ENCODE measurements at regions not wholly inside any gene's neighbourhood (a gene's known extent, or its start where the extent isn't known, plus 50 kb on each side); places are given as distances from the start of the nearest gene placed in this dataset.
"Not testable (repeated sequence)": the region's sequence is repeated elsewhere in the genome, so short reads cannot be mapped to it uniquely, and the experiment has no call there.

DNA sequence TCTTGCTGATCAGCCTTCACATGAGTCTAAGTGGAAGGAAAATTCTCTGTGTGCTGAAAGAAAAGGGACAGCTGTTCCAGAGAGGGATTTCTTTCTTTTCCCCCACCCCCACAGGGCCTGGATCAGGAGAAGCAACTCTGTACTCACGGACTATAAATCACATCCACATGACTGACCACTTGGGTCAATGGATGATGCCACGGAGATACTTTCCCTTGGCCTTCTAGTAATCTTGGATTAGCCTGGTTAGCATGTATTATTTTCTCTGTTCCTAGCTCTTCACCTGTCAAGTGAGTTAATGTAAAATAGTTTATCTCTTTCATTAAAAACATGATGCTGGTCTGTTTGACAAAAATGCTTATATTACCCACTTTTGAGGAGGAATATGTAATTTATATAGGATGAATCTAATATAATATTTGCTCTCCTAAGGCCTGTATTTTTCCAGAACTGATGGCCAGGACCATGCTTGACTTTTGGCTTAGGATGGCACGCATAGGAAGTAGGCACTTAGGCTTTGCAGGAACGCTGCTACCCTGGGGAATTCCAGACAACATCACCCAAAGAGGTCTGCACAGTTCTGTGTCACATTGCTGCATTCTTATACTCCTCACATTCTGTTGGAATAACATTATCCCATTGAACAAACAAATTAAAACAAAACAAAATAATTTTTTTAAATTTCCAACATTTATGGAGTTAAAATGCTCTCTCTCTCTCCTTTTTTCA, 892.1 kb downstream of the TLE1 start:
- DNase-seq: no peak

DNA sequence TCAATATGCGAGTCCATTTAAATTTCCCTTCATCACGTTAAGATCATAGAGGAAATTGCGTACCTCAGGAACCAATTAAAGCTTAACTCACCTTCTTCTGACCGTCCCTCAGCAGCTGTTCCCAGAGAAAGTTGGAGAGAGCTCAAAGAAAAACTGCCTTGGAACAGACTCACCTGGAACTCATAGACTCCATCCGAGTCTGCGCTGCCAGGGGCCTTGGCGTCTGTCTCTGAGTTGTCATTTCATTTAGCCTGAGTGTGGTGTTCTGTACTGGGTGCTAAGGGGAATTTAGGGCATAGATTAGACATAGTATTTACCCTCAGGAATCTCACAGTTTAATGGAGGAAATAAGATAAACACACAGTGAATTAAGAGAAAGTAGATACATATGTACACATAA, 892.7 kb downstream of the TLE1 start:
- DNase-seq: no peak

DNA sequence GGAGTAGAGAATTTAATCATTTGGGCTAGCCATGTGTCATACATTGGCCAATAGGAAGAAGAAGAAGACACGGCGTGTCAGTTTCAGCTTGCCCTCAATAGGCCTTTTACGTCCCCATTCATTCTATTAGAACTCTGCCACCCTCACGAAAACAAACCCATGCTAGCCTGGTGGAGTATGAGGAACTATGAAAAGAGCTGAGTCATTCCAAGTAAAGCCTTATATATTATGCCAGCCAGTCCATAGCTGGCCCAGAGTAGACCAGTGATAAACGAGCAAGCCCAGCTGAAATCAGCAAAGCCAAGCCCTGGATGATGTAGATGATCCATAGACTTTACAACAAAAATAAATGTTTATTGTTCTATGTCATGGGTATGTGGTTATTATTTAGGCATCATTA, 895.1 kb downstream of the TLE1 start:
- no peak for DNase-seq

DNA sequence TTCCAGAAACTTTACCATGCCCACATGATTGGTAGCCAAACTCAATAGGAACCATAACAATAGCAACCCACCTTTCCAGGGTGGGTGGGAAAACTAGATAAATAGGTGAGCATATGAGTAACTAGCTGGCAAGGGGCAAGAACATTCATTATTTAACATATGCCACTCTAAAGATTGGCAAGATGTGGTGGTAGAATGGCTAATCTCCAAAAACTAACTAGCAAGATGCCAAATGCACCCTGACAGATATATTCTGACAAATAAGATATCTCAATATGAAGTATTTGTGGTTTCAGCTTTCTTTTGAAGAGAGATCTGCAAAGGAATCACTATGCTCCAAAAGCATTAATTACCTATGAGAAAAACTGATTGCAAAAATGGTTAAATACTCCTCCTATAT, 895.6 kb downstream of the TLE1 start:
- no peak for DNase-seq

DNA sequence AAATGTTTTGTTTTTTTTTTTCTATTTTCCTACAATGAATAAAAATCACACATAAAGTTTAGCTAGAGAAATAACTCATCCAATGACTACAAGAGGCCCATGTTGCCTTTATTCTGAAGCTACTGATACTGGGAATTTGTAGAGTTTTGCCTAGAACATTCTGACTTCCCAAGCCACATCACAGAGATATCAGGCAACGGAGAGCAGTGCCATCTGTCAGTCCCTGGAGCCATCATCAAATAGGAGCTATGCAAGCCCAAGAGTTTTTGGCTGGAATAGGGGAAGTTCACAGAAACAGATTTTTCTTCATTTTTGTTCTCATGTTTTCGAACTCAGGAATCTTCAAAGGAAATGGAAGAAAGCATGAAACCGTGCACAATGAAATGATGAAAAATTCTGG, 896.6 kb downstream of the TLE1 start:
- no peak for DNase-seq

DNA sequence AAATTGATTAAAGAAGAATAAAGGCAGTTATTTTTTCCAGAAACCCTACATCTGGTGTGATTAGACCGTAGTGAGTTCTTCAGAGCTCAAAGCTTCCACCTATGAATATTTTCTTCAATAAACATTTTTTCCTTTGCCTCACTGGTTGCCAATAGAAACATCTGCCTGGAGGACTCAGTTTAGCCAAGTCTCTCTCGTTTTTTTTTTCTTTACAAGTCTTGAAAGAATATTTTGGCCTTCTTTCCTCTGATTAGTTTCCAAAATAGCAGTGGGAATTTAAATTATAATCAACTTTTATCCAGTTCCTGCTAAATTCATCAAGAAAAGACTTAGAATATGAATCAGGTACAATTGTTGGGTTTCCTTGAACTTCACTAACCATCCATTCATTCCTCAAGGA, 897.5 kb downstream of the TLE1 start:
- DNase-seq: no peak

DNA sequence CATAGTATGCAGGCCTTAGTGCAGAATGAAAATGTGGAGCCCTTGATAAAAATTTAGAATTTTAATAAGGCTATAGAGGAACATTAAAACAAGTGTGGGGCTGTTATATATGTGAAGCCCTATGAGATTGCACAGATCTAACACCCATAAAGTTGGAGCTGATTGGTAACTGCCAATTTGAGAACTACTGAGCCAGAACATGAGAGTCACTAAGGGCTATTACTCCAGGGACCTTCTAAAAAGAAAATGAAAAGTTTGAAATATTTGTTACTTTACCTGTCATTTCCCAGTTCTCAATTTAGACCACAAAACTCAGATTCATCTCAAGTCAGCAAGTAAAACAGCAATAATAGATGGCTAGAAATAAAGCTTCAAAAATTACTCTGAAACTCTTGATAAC, 898.6 kb downstream of the TLE1 start:
- no peak for DNase-seq

DNA sequence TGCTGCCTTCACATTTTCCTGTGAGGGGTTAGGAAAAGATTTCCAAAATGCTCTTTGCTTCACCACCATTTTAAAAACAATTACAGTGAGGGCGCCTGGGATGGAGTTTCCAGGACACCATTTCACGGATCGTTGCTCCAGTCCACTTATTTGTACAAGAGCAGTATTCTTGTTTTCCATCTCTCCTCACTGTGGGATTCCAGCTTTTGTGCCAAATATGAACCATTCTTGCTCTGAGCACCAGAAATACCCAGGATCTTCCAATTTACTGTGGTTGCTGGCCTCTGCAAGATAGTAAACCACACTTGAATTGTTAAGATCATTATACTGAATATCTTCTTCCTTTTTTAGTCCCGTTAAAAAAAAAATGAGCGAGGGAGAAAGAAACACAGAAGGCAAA, 899.5 kb downstream of the TLE1 start:
- DNase-seq: no peak

DNA sequence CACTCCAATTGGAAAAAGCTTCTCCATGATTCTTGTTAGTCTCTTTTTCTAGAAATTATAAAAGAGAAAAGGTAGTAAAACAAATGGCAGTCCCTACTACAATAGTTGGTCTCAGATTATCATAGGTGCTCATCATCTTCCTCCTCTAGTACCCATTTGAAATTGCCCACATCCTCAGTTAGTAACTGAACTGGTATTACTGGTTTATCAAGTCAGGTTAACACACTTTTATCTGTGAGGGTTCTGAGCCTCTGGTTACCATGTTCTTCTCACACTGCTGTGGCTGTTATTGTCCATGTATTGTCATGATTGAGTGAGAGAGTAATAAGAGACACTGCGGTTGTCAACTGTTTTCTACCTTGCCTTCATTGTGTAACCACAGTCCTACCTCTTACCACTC, 901.7 kb downstream of the TLE1 start:
- DNase-seq: no peak

DNA sequence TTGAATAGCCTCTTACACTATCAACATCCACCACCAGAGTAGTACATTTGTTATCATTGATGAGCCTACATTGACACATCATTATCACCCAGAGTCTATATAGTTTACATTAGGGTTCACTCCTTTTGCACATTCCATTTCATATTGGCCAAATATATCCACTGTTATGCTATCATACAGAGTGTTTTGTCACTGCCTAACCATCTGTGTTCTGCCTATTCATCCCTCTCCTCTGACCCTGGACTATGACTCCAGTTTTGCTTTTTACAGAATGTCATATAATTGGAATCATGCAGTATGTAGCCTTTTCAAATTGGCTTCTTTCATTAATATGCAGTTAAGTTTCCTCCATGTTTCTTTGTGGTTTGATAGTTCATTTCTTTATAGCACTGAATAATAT, 904.7 kb downstream of the TLE1 start:
- DNase-seq: no peak

DNA sequence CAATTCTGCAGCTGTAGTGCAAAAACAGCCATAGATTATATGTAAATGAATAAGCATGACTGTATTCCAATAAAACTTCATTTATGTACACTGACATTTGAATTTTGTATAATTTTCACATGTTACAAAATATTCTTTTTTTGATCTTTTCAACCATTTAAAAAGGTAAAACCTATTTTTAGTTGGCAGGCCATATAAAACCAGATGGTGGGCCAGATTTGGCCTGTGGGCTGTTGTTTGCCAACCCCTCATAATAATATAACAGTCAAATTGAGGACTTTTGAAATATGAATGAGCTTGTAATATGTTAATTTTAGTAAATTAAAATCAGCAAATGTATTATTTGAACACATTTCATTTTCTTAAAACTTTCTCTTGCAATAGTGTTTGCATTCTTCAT, 913.4 kb downstream of the TLE1 start:
- DNase-seq: no peak

DNA sequence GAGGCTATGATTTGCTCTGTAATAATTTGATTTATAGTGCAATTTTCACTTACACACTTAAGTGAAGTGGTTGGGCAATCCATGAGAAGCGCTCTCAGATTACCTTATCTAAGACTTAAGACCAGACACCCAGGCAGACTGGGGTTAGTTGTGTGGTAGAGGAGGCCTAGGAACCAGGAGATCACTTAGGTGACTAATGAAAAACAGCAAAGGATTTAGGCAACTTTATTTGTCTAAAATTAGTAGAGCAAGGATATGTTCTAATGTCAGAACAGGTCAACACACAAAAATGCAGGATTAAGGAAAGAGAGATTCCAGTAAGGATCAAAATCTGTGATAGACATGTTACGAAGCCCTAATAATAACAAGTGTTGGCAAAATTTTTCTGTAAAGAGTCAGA, 913.8 kb downstream of the TLE1 start:
- no peak for DNase-seq

DNA sequence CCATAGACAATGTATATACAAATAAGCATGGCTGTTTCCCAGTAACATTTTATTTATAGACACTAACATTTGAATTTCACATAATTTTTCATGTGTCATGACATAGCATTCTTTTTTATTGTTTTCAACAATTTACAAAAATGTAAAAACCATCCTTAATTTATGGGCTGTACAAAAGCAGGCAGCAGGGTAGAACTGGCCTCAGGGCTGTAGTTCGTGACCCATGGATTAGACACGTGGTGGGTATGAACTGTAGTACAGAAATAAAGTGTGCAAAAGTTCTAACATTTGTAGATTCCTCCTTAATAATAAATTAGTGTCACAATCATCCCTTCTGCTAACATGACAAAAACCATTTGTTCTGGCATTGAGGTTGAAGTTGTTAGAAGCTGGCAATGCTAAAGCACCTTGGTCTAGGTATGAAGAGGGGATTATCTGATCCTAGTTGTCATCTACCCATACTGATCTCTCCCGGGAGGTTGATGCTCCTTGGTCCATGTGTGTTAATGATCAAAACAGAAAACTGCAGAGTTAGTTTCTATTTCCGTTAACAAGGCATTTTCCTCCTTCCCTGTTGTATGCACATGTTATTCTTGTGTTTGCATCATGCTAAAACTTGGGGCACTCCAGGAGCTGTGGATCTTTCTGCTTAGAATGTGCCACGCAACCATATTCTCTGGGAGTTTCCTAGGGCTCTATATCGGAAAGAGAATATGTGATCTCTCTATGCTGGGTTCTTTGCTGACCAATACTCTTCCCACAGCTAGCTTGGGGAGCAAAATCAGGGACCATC, 917.6 kb downstream of the TLE1 start:
- DNase-seq: no peak

DNA sequence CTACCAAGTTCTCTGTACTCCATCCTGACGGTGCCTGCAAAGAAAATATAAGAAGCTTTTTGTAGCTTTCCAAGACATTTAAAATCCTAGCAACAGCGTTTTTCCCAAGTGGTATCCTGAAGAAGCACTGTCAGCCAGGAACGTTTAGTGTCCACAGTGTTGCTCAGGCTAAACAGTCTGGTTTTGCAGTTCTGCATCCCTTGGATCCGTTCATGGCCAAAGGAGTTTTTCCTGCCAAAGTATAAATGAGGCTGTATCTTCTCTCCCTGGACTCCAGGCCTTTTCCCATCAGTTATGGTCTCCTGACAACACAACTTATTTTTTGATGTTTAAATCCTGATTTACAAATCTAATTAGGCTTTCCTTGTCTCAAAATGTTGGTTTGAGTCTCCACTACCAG, 925.8 kb downstream of the TLE1 start:
- no peak for DNase-seq

DNA sequence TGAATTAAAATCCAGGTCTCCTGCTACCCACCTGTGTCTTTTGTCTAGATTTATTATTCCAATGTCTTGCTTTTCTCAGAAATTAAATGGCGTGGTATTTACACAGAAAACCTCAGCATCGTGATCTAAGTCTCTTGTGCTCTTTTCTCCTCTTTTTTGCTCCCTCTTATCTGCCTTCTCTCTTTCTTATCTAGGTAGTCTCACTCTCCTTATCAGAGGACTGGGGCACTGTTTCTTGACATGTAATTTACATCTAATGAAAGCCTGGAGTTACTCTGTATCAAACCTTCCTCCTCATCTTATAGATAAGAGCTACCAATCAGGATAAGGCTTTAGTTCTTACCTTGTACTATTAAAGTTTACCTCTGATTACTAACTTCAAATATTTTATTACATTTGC, 933.8 kb downstream of the TLE1 start:
- DNase-seq: no peak

DNA sequence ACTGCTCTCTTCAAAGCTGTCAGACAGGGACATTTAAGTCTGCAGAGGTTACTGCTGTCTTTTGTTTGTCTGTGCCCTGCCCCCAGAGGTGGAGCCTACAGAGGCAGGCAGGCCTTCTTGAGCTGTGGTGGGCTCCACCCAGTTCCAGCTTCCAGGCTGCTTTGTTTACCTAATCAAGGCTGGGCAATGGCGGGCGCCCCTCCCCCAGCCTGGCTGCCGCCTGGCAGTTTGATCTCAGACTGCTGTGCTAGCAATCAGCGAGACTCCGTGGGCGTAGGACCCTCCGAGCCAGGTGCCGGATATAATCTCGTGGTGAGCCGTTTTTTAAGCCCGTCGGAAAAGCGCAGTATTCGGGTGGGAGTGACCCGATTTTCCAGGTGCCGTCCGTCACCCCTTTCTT, 942.3 kb downstream of the TLE1 start:
- not testable (repeated sequence) for DNase-seq

DNA sequence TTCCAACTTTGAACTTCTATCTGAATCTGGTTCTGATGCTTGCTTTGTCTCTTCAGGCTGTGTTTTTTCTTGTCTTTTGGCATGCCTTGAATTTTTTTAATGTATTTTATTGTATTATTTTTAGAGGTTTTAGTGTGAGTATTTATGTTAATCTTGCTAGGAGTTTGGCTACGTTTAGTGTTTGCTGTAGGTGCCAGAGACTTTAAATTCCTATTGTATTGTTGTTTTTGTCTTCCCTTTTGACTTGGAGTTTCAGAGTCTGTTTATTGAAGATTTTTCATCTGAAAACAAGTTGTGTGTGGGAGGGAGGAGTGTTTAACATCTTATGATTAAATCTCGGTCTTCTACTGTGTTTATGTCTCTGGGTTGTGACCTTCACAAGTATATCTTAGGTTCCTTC, 956.8 kb downstream of the TLE1 start:
- no peak for DNase-seq

DNA sequence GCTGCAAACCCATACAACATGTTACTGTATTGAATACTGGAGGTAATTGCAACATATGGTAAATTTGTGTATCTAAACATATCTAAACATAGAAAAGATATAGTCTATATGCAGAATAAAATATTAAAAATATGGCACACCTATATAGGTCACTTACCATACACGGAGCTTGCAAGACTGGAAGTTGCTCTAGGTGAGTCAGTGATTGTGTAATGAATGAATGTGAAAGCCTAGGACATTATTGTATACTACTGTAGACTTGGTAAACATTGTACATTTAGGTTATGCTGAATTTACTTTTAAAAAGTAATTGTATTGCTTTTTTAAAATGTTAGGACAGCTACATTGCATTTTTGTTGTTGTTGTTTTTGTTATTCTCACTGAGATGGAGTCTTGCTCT, 968.8 kb downstream of the TLE1 start:
- no peak for DNase-seq

DNA sequence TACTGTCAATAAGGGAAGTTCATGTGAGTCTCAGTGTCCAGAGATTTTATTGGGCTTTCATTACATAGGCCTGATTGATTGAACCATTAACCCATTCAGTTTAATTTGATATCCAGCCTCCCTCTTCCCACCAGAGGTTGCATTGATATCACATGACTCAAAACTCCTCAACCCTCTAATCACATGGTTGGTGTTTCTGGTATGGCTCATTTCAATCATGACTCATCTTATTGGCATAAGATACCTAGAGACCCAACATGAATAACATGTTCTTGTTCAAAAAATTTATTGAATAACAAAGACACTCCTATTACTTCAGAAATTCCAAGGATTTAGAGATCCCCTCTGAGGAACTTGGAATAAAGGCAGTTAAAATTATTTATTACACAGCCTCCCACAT, 982.2 kb downstream of the TLE1 start:
- no peak for DNase-seq

DNA sequence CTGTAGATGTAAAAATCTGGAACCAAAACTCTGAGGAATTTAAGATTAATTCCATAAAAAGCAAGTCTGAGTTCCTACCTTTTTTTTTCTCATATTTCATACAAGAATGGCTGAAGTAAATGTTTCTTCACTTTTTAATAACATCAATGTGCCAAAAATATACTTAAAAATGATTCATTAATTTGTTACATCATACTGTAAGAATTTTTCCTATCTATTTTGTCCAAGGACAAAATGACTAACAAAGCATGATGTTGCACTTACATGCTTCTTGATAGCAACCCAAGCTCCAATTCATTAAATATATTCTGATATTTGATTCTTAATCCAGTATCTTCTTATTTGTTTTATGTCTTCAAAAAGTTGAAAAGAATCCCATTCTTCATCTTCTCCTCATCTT, 988.3 kb downstream of the TLE1 start:
- DNase-seq: no peak

DNA sequence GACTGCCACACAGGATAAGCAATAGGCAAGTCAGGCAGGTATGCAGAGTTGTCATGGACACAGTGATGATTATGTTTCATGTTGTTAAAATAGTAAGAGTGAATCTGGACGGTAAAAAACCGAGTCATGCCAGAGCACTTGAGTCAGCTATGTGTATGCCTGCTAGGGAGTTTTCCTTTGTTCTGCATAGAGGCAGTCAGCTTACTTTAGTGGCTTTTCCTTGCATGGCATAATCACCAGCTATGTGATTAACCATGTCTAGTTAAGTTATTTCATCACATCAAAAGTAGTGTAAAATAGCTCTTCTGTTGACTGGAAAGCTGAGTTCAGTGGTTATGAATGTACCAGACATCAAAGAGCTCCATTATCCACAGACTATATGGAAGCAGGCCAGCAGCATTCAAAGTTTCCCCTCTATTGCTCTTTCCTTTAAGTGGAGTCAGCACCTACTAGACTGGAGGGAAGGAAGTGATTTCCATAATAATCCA, 989.8 kb downstream of the TLE1 start:
- DNase-seq: no peak

DNA sequence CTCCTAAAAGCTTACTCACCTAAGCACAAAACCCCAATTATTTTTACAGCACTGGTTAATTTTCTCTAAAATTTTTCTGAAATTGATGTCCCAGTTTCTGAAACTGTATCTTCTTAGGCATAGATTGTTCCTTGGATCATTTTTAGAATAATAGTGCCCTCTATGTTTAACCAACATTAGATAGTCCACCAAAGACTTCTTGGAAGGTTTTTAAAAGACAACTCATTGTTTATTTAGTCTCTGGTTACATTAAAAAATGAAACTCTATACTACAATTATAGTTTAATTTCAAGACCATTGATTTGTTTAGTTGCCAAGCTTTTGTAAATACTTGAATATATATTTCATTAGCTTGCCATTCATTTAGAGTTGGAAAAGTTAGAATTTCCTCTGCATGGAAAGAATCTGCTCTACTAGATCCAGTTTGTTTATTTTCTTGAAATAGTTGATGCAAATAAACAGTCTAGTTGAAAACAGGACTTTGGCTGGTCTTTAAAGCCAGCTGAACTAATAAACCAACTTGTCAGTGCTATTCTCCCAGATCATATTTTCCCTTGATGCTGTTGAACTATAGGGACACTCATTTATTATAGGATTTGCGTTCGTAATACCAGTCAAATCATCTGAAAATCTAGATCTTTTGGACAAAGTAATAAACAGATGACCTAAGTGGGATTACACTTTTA, 990.5 kb downstream of the TLE1 start:
- no peak for DNase-seq

DNA sequence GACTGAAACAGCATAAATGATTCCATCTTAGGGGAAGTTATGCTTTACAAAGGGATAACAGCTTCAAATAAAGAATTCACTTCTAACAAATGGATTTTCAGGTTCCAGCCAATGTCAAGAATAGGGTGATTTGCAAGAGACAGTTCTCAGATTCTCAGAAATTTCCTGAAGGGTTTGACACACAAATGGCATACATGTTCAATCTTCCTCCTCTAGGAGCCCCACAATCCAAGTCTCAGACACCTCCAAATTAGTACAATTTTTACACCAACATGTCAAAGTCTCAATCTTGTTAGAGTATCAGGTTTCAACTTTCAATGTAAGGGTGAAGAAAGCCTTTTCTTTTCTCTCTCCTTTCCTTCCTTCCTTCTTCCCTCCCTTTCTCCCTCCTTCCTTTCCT, 996.6 kb downstream of the TLE1 start:
- no peak for DNase-seq

DNA sequence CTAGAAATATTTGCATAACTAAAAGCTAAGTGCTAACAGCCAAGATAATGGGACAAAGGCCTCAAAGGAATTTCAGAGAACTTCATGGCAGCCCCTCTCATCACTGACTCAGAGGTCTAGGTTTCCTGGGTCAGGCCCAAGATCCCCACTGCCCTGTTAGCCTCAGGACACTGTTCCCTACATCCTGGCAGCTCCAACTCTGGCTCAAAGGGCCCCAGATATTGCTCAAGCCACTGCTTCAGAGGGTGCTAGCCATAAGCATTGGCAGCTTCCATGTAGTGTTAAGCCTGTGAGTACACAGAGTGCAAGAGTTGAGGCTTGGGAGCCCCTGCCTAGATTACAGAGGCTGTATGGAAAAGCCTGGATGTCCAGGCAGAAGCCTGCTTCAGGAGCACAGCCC, 998.1 kb downstream of the TLE1 start:
- no peak for DNase-seq

Measured in activated CD4-positive, alpha-beta T cell treated with anti-CD3 and anti-CD28 coated beads for 48 hours (primary cell).